Hematopoietic multipotent progenitor cell treated with erythropoietin and hydrocortisone succinate and interleukin-3 and kit ligand, for 15 days (in vitro differentiated cells): ENCODE measurements at regions not wholly inside any gene's neighbourhood (a gene's known extent, or its start where the extent isn't known, plus 50 kb on each side); places are given as distances from the start of the nearest gene placed in this dataset.
"Not testable (repeated sequence)": the region's sequence is repeated elsewhere in the genome, so short reads cannot be mapped to it uniquely, and the experiment has no call there.

ENCODE experiments used
- DNase-seq: peaks from one replicate; pipeline ENCODE4 v3.0.0-alpha.2; 2015; ENCODE audit warnings: low spot score

- no peak for DNase-seq
Measured at GRCh38 chr15:35282965-35283496, 197.9 kb upstream of the NANOGP8 start.

DNA sequence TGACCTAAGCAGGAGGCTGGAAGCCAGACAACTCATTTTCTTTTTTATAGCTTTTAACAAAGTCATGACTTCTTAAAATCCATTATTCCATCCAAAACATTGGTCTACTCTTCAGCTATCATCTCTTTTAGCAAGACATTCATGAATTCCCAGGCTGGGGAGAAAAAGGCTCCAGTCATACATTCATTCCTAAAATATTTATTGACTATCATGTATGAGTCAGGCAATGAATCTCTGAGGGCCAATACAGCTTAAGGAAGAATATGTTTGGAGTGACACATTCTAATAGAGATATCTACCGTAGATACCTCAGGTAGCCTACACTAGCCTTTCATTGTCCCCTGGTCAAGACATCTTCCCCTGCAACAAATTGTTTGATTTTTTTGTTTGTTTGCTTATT, 196.4 kb upstream of the NANOGP8 start:
- DNase-seq: no peak

- DNase-seq: no peak
Measured at GRCh38 chr15:35279811-35280210, 194.7 kb upstream of the NANOGP8 start.

GRCh38 chr15:35271371-35272043, 186.4 kb upstream of the NANOGP8 start:
- no peak for DNase-seq

- no peak for DNase-seq
Measured at GRCh38 chr15:35260941-35261340, 175.8 kb upstream of the NANOGP8 start.

- DNase-seq: not testable (repeated sequence)
Measured at GRCh38 chr15:35260274-35260673, 175.2 kb upstream of the NANOGP8 start.

- DNase-seq: no peak
Measured at GRCh38 chr15:35256551-35256950, 171.5 kb upstream of the NANOGP8 start.

DNA sequence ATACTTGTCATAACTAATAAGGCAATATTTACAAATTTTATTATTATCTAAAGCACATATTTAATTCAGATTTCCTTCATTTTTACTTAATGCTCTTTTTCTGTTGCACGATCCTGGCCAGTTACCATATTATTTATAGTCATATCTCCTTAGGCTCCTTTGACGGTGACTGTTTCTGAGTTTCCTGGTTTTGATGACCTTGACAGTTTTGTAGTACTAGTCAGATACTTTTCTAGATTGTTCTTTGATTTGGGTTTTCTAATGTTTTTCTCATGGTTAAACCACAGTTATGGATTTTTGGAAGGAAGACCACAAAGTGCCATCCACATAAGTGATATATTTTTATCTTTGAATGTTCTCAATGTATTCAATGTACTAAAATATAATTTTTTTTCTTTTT, 171.0 kb upstream of the NANOGP8 start:
- no peak for DNase-seq

GRCh38 chr15:35254908-35255307, 169.8 kb upstream of the NANOGP8 start:
- not testable (repeated sequence) for DNase-seq

- DNase-seq: no peak
Measured at GRCh38 chr15:35254062-35254461, 169.0 kb upstream of the NANOGP8 start.

- no peak for DNase-seq
Measured at GRCh38 chr15:35252351-35252865, 167.3 kb upstream of the NANOGP8 start.

GRCh38 chr15:35247150-35247549, 162.1 kb upstream of the NANOGP8 start:
- DNase-seq: no peak

DNA sequence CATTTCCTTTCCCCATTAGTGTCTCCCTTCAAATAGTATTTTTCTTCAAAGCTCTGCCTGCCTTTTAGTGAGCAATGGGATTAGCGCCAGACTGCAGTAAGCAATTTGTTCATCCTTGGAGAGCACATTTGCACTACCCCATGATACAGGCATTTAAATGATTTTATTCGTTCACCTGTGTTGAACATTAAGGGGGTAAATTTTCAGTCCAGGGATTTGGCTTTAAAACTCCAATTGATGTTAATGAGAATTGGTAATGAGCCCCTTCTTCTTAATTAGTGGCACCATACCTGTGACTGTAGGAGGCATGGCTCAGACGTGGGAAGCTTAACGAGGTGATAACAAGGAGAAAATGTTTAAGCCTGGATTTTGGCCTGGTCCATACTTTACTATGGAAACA, 161.4 kb upstream of the NANOGP8 start:
- DNase-seq: no peak

GRCh38 chr15:35245681-35246080, 160.6 kb upstream of the NANOGP8 start:
- DNase-seq: not testable (repeated sequence)

DNA sequence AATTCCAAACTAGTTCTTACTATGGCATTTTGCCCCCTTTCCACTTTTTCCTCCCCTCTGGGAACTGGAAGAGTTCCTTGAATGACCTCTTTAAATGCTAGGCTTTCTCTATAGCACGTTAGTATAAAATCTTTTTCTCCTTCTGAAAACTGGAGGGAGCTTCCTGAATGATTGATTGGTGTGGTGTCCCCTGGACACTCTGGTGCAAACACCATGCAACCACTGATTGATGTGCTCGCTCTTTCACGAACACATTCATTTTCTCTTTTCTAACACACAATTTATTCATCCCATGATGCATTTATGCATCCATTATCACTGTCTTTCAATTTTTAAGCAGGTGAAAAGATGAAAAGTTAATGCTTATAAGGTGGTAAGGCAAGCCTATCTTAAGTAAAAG, 159.1 kb upstream of the NANOGP8 start:
- DNase-seq: no peak

GRCh38 chr15:35243758-35244157, 158.7 kb upstream of the NANOGP8 start:
- DNase-seq: no peak

- DNase-seq: not testable (repeated sequence)
Measured at GRCh38 chr15:35239693-35240092, 154.6 kb upstream of the NANOGP8 start.

GRCh38 chr15:35238448-35238847, 153.4 kb upstream of the NANOGP8 start:
- DNase-seq: not testable (repeated sequence)

DNA sequence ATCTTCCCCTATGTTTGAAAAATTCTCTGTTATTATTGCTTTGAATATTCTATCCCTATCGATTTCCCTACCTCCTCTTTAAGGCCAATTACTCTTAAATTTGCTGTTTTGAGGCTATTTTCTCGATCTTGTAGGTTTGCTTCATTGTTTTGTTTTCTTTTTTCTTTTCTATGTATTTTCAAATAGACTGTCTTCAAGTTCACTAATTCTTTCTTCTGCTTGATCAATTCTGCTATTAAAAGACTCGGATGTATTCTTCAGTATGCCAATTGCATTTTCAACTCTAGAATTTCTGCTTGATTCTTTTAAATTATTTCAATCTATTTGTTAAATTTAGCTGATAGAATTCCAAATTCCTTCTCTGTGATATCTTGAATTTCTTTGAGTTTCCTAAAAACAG, 144.0 kb upstream of the NANOGP8 start:
- DNase-seq: no peak

DNA sequence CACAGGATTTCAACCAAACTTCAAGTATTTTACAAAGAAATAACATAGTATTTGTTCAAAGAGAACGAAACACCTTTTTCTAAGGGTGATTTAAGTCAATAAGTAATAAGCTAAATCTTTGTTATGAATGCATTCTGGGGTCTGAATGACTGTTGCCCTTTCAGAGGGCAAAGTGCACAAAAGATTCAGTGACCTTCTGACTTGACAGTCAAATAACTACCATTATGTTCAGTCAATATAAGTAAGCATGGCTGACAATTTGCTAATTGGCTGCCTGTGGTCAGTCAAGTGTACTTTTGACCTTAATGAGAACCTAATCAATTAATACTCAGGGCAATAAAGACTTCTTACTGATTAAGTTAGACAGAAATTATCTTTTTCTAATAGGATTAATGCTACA, 133.1 kb upstream of the NANOGP8 start:
- DNase-seq: no peak

DNA sequence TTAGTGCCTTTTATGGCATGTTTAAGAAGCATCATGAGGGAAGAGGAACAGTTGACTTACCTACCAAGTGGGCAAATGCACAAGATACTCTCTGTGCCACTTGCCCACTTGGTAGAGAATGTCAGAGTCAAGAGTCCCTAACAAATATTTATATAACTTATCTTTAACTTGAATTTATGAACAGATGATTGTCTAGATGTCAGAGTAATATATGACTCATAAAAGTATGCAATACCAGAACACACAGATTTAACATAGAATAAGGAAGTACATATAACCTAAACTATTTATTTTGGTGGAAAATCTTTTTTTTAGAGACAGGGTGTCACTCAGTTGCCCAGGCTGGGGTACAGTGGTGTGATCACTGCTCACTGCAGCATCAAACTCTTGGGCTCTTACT, 130.0 kb upstream of the NANOGP8 start:
- no peak for DNase-seq

GRCh38 chr15:35211240-35211902, 126.3 kb upstream of the NANOGP8 start:
- no peak for DNase-seq

GRCh38 chr15:35210370-35210769, 125.3 kb upstream of the NANOGP8 start:
- no peak for DNase-seq
